NCI-H2107 treated with DMSO at 0.1 percent for 48 hours (cell line): ENCODE measurements at regions not wholly inside any gene's neighbourhood (a gene's known extent, or its start where the extent isn't known, plus 50 kb on each side); places are given as distances from the start of the nearest gene placed in this dataset.
"Not testable (repeated sequence)": the region's sequence is repeated elsewhere in the genome, so short reads cannot be mapped to it uniquely, and the experiment has no call there.

Experiments used
- DNase-seq: peaks from one replicate; lab custom pipeline; 2025; ENCODE audit not compliant: unreplicated experiment; lab: John Stamatoyannopoulos, UW

GRCh38 chr7:120131096-120131839 lies 141.7 kb upstream of the KCND2 start:
- no peak for DNase-seq

- no peak for DNase-seq
Observed at GRCh38 chr7:120138497-120138896, 134.5 kb upstream of the KCND2 start.

GRCh38 chr7:120156476-120156875 lies 116.5 kb upstream of the KCND2 start:
- no peak for DNase-seq

GRCh38 chr7:120160166-120160565 lies 112.8 kb upstream of the KCND2 start:
- DNase-seq: no peak

GRCh38 chr7:120163449-120163848 lies 109.5 kb upstream of the KCND2 start:
- DNase-seq: no peak

GRCh38 chr7:120165227-120165626 lies 107.7 kb upstream of the KCND2 start:
- DNase-seq: no peak

- DNase-seq: no peak
Observed at GRCh38 chr7:120168066-120168465, 104.9 kb upstream of the KCND2 start.

- no peak for DNase-seq
Observed at GRCh38 chr7:120169996-120170783, 102.8 kb upstream of the KCND2 start.

GRCh38 chr7:120170834-120171233 lies 102.1 kb upstream of the KCND2 start:
- no peak for DNase-seq

- no peak for DNase-seq
Observed at GRCh38 chr7:120171406-120171805, 101.6 kb upstream of the KCND2 start.

GRCh38 chr7:120180221-120180620 lies 92.8 kb upstream of the KCND2 start:
- no peak for DNase-seq

- no peak for DNase-seq
Observed at GRCh38 chr7:120181499-120181898, 91.5 kb upstream of the KCND2 start.

GRCh38 chr7:120184866-120185265 lies 88.1 kb upstream of the KCND2 start:
- DNase-seq: no peak

GRCh38 chr7:120185940-120186682 lies 86.9 kb upstream of the KCND2 start:
- no peak for DNase-seq

GRCh38 chr7:120186688-120187087 lies 86.3 kb upstream of the KCND2 start:
- no peak for DNase-seq

GRCh38 chr7:120189623-120190022 lies 83.4 kb upstream of the KCND2 start:
- no peak for DNase-seq

- DNase-seq: no peak
Observed at GRCh38 chr7:120190109-120190508, 82.9 kb upstream of the KCND2 start.

GRCh38 chr7:120190566-120190965 lies 82.4 kb upstream of the KCND2 start:
- no peak for DNase-seq

GRCh38 chr7:120191423-120191822 lies 81.6 kb upstream of the KCND2 start:
- not testable (repeated sequence) for DNase-seq

GRCh38 chr7:120201290-120201689 lies 71.7 kb upstream of the KCND2 start:
- no peak for DNase-seq

- no peak for DNase-seq
Observed at GRCh38 chr7:120205101-120205500, 67.9 kb upstream of the KCND2 start.

- no peak for DNase-seq
Observed at GRCh38 chr7:120207037-120207436, 65.9 kb upstream of the KCND2 start.
